GM12801 (cell line): ENCODE measurements at regions not wholly inside any gene's neighbourhood (a gene's known extent, or its start where the extent isn't known, plus 50 kb on each side); places are given as distances from the start of the nearest gene placed in this dataset.

Experiments
- CTCF ChIP-seq: IDR thresholded peaks from one replicate; pipeline ENCODE4 v1.5.1; 2011; ENCODE audit warnings: control low read depth; ENCODE audit not compliant: insufficient read length; ENCODE audit errors: extremely low read depth

- TF ChIP-seq CTCF = no peak
These were observed 236.3 kb downstream of the MAFB start for GRCh38 chr20:40452758-40453157.

- TF ChIP-seq CTCF = no peak
These were observed 237.5 kb downstream of the MAFB start for GRCh38 chr20:40451552-40451951.

GRCh38 chr20:40449974-40450616 lies 238.9 kb downstream of the MAFB start:
- no peak for TF ChIP-seq CTCF

GRCh38 chr20:40449144-40449690 lies 239.8 kb downstream of the MAFB start:
- TF ChIP-seq CTCF = no peak

- TF ChIP-seq CTCF = no peak
These were observed 242.1 kb downstream of the MAFB start for GRCh38 chr20:40446888-40447287.

GRCh38 chr20:40444516-40444915 lies 244.5 kb downstream of the MAFB start:
- TF ChIP-seq CTCF = no peak

- TF ChIP-seq CTCF = no peak
These were observed 245.3 kb downstream of the MAFB start for GRCh38 chr20:40443753-40444152.
